Renal pelvis (tissue), 1 donor: ENCODE measurements at regions not wholly inside any gene's neighbourhood (a gene's known extent, or its start where the extent isn't known, plus 50 kb on each side); places are given as distances from the start of the nearest gene placed in this dataset.

ENCODE experiments used
- DNase-seq: peaks from one replicate; pipeline ENCODE4 v3.0.0-alpha.2; 2013

DNA sequence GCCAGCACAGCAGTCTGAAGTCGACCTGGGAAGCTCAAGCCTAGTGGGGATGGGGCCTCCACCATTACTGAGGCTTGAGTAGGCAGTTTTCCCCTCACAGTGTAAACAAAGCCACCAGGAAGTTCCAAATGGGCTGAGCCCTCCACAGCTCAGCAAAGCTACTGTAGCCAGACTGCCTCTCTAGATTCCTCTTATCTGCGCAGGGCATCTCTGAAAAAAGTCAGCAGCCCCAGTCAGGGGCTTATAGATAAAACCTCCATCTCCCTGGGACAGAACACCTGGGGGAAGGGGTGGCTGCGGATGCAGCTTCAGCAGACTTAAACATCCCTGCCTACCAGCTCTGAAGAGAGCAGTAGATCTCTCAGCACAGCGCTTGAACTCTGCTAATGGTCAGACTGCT, 218.4 kb upstream of the VRK2 start:
- no peak for DNase-seq

DNA sequence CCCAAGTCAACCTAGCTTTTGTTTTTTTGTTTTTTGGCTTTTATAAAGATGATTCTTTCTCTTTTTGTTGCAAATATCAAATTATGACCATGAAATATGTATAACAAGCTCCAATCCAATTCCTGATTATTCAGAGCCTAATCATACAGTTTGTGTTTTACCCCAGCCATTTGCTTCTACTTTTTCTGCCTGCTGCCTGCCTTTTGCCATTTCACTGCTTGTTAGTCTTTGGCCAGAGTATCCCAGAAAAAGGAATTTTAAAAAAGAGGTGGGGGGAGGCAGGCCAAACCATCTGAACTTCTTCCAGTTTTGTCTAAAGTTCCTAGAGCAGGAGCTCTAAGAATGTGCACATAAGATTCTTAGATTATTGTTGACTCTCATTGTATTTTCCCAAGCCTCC, 211.9 kb upstream of the VRK2 start:
- DNase-seq, result no peak

DNA sequence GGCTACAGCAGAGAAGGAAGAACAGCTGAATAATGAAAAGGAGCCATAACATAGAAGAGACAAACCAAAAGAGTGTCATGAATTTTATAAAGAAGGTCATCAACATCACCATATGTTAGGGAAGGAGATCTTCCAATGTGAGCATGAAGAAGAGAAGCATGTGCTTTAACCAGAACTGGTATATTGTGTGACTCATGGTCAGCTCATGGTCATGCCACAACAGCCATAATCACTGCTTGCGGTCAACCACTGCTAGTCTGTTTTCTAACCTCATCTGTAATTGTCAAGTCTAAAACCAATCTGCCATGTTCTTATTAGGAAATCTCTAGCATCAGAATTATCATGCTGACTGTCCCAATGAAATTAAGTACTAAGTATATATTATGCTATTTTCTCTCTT, 204.1 kb upstream of the VRK2 start:
- DNase-seq, result no peak

DNA sequence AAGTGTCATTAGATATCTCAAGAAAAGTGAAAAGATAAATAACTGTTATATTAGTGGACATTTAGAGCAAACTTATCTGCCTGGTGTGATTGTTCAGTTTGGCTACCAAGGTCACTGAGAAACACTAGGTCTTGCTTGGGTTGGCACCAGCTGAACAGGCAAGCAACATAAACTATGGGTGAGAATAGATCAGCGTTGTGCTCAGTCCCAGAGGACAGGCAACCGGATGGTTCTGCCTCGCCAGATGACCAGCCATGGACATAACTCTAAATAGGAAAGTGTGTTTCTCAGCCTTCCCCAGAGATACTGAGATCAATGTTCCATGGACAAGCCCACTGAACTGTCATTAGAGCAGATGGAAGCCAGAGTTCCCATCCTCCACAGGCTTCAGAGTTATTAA, 203.4 kb upstream of the VRK2 start:
- DNase-seq, result no peak

DNA sequence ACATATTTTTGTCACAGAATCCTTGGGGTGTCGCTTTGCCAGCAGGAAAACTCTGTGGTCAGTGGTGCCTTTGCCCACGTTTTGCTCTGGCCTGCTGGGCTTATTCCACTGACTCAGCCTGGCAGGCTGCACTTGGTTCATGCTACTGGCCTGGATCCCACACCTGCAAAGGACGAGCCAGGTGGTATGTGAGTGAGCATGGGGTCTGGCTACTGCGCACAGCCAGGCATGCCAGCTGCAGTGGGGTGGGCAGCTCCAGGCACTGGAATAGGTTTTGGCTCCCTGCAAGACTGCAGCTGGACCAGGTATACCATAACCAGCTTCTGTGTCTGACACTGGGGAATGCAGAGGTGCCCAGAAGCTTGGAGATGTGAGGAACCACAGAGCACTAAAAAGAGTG, 197.9 kb upstream of the VRK2 start:
- DNase-seq, result no peak

DNA sequence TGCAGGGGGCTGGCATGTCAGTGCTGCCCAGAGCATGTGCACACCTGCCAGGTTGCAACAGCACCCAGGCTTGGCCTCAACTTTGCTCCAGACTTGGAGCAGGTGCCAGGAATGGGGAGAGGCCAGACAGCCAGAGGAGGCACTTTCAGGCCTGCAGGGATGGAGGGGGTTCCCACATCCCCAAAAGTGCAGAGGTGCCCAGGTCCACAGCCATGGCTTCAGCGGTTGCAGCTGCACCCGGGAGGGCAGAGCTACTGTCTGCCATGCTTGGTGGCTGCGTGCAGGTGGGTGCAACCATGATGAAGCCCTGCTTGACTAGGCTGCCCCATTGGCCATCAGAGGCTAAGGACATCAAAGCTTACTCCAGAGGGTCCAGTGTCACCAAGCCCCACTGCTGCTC, 196.8 kb upstream of the VRK2 start:
- DNase-seq, result no peak

DNA sequence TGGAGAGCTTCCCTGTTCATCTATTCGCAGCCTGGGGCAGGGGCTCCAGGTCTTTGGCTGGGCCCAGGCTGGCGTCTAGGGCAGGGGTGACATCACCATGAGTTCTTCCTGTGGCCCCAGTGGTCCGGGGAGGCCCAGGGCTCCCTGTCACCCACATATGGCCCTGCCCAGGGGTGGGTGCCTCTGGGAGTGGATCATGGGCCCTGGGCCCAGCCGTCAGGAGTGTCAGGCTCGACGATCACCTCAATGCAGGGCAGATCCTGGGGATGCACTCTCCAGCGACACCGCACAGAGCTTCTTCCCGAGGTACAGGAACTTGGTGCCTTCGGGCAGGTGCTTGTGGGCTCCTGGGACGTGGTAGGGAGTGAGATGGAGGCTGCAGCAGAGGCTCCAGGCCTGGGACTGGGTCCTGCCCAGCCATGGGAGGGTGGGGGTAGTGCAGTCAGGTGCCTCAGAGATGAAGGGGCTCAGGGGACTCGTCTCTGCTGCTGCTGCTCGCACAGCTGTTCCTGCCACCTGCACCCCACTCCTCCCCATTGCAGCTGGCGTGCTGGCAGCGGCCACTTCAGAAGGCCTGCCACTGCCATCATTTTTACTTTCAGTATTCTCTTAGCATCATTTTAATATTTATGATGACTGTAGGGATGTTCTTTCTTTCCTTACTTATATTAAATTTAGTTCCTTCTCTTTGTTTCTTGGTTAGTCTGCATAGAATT, 196.0 kb upstream of the VRK2 start:
- DNase-seq, result no peak

DNA sequence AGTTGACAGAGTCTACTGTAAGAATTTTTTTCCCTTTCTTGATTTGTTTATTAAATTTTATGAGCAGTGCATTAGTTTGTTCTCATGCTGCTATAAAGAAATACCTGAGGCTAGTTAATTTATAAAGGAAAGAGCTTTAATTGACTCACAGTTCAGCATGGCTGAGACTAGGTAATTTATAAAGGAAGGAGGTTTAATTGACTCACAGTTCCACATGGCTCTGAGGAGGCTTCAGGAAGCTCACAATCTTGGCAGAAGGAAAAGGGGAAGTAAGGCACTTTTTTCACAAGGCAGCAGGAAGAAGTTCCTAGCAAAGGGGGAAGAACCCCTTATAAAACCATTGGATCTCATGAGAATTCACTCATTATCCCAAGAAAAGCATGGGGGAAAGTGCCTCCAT, 191.4 kb upstream of the VRK2 start:
- DNase-seq, result no peak

DNA sequence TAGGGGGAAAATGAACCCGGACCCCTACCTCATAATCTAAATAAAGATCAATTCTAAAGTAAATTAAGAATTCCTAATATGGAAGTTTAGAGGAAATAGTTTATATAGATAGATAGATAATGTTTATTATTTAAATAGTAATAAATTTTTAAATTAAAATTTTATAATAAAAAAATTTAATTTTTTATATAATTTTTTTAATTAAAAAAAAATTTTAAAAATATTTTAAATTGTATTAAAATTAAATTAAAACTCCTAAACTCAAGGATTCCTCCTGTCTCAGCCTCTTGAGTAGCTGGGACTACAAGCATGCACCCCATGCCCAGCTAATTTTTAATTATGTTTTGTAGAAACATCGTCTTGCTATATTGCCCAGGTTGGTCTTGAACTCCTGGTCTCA, 186.9 kb upstream of the VRK2 start:
- no peak for DNase-seq

DNA sequence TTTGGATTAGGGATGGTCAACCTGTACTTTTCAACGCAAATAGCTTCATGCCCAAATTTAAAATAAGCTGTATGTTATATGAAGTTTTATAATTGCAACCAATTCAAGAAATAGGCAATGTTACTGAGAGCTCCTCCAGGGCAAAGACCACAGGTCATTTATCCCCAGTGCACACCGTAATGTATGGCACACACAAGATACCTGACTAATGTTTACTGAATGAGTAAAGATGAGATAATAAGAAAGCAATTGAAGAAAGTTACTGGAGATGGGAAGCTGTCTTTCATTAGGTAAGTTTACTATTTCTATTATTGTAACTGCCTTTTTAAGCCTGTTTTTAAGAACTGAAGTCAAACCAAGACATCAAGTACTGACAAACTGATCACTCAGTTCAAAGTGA, 184.5 kb upstream of the VRK2 start:
- no peak for DNase-seq

DNA sequence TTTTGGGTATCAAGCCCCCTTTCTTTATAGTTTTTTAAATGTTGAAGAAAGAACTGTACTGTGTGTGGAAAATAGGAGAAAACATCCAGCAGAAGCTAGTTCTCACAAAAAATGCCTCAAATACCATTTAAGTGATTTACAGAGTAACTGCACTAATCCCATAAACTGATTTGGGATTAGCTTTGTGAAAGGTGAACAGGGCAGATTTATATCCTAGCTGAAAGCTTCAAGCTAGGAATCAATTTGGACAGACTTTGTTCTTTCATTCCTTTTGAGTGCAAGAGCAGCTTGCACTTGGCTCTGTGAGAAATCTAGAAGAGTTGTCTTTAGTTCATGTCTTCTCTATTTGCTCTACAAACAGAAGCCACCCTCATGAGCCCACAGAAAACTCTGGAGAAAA, 183.9 kb upstream of the VRK2 start:
- DNase-seq, result no peak

DNA sequence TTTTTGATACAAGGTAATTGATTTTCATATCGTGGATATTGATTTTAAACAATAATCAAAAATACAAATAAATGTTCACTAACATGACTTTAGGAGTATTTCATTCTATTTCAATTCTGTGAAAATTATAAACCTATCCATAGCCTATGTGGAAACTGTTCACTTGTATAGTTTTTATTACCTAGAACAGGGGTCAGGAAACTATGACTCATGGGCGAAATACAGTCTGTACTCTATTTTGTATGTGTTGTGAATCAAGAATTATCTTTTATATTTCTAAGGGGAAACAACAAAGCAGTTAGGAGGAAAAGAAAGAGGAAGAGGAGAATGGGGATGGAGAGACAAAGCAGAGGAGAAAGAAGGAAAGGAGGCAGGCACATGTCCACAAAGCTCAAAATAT, 181.7 kb upstream of the VRK2 start:
- no peak for DNase-seq

DNA sequence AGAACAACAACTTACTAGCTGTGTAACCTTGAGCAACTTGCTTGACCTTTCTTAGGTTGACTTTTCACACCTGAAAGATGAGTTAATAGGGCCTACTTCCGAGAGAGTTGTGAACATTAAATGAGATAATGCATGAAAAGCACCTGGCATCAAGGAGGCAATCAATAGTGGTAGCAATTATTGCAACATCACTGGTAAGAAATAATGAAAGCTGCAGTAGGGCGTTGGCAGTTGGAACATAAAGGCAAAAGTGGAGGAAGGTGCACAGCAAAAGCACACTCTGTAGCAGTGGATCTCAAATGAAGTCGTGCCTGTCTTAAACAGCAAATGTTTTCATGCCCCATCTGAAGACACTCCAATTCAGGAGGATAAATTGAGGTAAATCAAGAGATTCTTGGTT, 178.9 kb upstream of the VRK2 start:
- no peak for DNase-seq

DNA sequence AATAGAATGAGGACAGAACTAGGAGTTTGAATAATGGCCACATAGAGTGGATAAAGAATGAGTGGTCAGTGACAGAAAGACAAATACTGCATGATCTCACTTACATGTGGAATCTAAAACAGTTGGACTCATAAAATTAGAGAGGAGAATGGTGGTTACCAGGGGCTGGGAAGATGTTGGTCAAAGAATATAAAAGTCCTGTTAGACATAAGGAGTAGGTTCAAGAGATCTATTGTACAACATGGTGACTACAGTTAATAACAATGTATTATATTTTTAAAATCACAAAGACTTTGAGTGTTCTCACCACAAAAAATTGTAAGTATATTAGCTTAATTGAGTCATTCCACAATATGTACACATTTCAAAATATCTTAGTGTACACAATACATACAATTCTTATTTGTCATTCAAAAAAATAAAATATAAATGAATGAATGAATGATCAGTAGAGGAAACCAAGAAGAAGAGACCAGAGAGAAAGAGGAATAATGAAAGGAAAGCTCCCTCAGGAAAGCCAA, 177.9 kb upstream of the VRK2 start:
- no peak for DNase-seq

DNA sequence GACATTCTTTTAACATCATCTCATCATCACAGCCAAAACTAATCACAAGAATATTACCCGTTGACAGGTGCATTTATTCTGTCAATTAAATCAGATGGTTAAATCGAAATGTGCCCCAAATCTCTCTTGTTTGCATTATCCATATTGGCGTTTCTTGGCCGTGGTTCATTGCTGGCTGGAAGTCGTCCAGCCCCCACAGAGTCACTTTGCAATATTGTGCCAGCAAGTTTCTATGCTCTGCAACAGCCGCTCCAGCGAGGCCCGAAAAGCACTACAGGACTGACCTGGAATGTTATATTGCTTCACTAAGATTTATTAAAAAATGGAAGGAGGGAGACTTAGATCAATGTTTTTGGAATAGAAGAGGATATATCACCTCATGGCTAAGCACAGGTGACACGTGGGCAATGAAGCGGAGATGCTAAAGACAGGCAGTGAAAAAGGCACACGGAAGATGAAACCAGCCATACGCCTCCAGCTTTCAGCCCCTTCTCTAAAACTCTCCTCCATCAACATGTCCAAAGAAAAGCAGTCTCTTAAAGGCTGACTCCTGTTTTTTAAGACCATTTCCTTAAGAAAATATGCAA, 176.8 kb upstream of the VRK2 start:
- DNase-seq, result no peak

DNA sequence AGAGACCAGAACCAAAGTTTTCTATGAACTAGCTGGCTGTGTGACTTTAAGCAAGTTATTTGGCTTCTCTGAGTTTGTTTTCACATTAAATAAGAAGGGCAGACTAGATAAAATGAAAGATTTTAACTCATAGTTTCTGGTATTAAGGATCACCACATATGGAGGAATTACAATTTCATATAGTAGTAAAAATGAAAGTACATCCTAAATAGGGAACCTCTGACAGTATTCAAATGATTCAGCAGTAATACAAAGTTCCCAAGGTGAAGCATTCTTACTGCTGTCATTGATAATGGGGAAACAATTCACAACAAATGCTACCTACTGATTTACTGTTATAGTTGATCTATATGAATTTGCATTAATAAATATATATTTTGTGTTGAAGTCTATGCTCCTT, 170.3 kb upstream of the VRK2 start:
- no peak for DNase-seq

DNA sequence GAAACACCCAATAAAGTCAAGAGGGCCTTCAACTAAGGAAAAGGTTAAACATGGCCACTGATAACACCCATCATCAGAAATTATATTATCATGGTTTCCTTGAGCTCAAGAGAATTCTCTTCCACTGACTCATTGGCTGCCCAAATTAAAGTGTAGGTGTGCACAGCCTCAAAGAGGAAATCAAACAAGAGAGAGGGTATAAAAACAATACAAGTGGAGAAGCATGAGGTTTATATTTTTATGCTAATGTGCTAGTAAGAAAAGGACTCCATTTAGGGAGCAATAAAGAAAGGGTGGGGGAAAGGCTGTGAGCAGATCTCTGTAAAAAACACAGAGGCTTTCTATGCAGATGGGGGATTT, 168.8 kb upstream of the VRK2 start:
- no peak for DNase-seq

DNA sequence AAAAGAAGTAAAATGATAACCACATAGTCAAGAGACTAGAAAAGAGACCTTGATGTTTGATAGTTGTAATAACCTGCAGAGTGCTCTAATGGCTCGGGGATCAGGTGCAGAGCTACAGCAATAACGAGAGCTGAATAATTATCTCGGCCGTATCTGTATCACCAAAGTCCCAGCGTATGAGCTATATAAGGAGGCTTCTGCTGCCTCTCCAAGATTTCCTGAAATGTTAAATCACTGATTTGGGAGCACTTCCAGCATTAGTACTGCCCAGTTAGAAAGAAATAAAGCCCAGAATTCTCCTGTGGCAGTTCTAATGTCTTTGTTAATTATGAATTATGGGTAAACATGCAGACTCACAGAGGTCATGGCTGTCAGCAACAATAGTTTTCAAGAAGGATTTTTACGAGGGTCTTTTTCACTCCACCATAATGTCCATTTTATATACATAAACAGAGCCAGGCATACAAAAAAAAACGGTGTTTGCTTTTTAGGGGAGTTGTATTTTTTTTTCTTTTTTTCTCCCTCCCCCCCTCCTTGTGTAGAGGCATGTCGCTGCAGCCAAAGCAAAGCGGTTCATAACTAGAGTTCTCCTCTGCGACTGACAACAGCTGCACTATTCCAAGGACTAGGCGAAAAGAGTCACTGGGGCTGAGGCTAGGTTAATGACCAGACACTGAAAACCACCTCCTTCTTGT, 168.3 kb upstream of the VRK2 start:
- DNase-seq, result peak; percentile 69

DNA sequence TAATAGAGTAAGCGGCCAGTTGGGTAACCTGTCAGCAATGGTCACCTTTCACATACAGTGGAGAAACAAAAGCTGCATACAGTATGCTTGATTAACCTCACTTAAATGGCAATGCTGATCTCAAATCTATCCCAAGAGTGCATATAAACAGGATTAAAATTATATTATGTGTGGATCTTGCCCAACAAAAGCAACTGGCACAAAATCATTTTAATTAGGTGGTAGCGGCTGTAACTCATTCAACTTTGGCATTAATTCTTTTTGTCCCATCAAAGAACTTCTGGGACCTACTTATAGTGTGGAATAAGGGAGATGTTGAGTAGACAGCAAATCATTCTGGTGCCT, 167.8 kb upstream of the VRK2 start:
- no peak for DNase-seq

DNA sequence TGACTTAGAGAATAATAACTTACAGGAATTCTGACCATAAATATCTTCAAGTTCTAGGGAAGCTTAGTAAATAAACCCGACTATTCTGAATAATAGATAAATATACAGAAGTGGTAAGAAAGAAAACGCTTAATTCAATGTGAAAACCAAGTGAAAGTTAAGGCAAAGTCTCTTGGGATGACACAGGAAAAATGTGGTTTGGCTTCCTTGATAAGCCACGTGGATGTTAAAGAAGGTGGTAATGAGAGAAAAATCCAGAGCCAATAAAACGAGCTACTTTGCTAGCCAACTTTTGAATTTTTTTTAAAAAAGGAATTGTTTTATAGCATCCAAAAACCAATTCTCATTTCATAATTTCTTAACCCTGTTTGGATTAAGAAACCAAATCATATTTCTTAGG, 166.2 kb upstream of the VRK2 start:
- no peak for DNase-seq

DNA sequence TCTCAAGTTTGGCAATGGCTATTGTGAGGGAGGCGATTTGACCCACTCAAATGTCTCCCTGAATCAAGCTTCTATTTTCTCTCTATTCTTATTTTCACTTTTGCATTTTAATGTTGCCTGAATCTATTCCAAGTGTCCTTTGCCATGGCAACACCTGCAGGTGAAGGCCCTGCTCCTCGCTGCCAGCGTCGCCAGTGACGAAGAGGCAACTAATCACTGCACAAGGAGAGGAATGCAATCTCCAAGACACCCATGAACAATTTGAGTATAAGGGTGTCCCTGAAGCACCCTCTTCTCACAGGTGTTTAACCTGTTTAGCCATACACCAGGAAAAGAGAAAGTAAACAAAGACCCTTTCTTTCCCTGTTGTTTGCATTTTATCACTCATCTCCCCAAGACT, 165.6 kb upstream of the VRK2 start:
- DNase-seq, result no peak

DNA sequence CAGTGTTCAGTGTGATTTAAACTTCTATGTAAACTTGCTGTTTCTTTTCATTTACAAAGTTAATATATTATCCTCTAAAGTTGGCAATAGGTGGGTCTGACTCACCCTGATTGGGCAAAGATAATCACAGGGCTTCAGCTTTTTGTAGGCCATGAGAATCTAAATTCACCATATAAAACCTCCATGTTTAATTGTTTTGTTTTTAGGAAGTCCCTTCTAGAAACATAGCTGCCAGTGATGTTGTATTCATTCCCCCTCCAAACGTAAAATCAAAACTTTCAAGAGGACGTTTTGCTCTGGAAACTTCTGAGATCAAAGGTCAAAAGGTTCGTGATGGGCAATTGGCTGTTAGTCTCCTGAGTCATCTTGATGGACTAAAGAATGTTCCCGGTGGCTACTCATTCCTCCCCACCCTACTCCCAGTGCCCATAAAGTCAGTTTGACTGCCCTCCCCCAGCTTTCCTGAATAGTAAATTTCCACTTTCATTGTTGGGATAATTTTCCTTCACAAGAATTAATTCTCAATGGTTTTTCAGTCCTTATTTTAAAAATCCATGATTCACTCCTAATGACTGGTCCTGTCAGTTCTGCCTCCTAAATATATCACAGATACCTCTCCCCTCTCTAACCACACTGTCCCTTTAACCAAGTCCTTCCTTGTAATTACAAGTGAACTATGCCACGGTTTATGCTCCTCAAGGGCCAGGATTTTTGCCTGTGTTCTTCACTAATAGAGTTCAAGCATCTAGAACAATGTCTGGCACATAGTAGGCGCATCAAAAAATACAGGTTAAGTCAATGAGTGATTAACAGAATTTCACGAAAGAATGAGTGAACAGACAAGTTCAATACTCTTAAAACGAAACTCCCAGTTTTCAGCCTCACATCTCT, 164.4 kb upstream of the VRK2 start:
- DNase-seq, result no peak
